Neuronal stem cell (in vitro differentiated cells): ENCODE measurements at regions not wholly inside any gene's neighbourhood (a gene's known extent, or its start where the extent isn't known, plus 50 kb on each side); places are given as distances from the start of the nearest gene placed in this dataset.

ENCODE experiments used
- DNase-seq: peaks from one replicate; pipeline ENCODE4 v3.0.0-alpha.2; 2013; ENCODE audit warnings: low spot score
- H2AFZ ChIP-seq: one replicate; pipeline ENCODE4 v1.6.1; 2013; ENCODE audit warnings: mild to moderate bottlenecking, low read length, inconsistent platforms
- H2AK5ac ChIP-seq: 2 replicates; pipeline ENCODE4 v1.6.1; 2013; ENCODE audit warnings: low read depth, mild to moderate bottlenecking, inconsistent platforms, low read length, moderate library complexity, mixed read lengths
- H2BK120ac ChIP-seq: 2 replicates; pipeline ENCODE4 v1.6.1; 2013; ENCODE audit warnings: low read depth, mild to moderate bottlenecking, inconsistent platforms, low read length, moderate library complexity, mixed read lengths
- H2BK12ac ChIP-seq: one replicate; pipeline ENCODE4 v1.6.1; 2013; ENCODE audit warnings: low read length, inconsistent platforms
- H2BK15ac ChIP-seq: 2 replicates; pipeline ENCODE4 v1.6.1; 2013; ENCODE audit warnings: mild to moderate bottlenecking, low read length, inconsistent platforms, mixed read lengths
- H2BK5ac ChIP-seq: one replicate; pipeline ENCODE4 v1.6.1; 2013; ENCODE audit warnings: inconsistent platforms, mild to moderate bottlenecking, low read length, moderate library complexity
- H3K14ac ChIP-seq: one replicate; pipeline ENCODE4 v1.6.1; 2013; ENCODE audit warnings: low read length, inconsistent platforms
- H3K18ac ChIP-seq: 2 replicates; pipeline ENCODE4 v1.6.1; 2013; ENCODE audit warnings: low read length, inconsistent platforms
- H3K23ac ChIP-seq: 2 replicates; pipeline ENCODE4 v1.6.1; 2013; ENCODE audit warnings: low read depth, mild to moderate bottlenecking, mixed read lengths, low read length, inconsistent platforms; ENCODE audit not compliant: poor library complexity
- H3K27ac ChIP-seq: replicated peaks from 3 replicates; pipeline ENCODE4 v1.5.1; 2013; ENCODE audit warnings: low read length, inconsistent platforms
- H3K27me3 ChIP-seq, 3 experiments: 2 replicates each; pipeline ENCODE4 v1.6.1; 2013; ENCODE audit warnings: low read length in 3 of 3, mild to moderate bottlenecking in 2 of 3, inconsistent platforms in 1 of 3, low read depth in 1 of 3, mixed read lengths in 1 of 3, moderate library complexity in 1 of 3; ENCODE audit not compliant: control insufficient read depth in 3 of 3, insufficient read depth in 3 of 3
- H3K36me3 ChIP-seq, 2 donors: replicated peaks in 1 of 2; 2 replicates each; pipeline ENCODE4 v1.6.1; 2013; ENCODE audit warnings: low read length in 2 of 2; ENCODE audit not compliant: control insufficient read depth in 2 of 2, insufficient read depth in 2 of 2
- H3K4ac ChIP-seq: 2 replicates; pipeline ENCODE4 v1.6.1; 2013; ENCODE audit warnings: inconsistent platforms, mild to moderate bottlenecking, low read length, moderate library complexity
- H3K4me1 ChIP-seq, 2 donors: 1 replicate in 1 of 2; 2 replicates in 1 of 2; pipeline ENCODE4 v1.6.1; 2013; ENCODE audit warnings: low read length in 2 of 2, low read depth in 1 of 2; ENCODE audit not compliant: control insufficient read depth in 2 of 2, insufficient read depth in 1 of 2
- H3K4me2 ChIP-seq: one replicate; pipeline ENCODE4 v1.6.1; 2013; ENCODE audit warnings: mild to moderate bottlenecking, low read length, inconsistent platforms; ENCODE audit not compliant: insufficient read depth, poor library complexity, severe bottlenecking
- H3K4me3 ChIP-seq, 2 donors: 2 replicates each; pipeline ENCODE4 v1.5.1; 2013; ENCODE audit warnings: low read length in 2 of 2, mild to moderate bottlenecking in 2 of 2, inconsistent platforms in 1 of 2, moderate library complexity in 1 of 2
- H3K79me1 ChIP-seq: one replicate; pipeline ENCODE4 v1.6.1; 2013; ENCODE audit warnings: low read depth, mild to moderate bottlenecking, inconsistent platforms, low read length, moderate library complexity
- H3K9ac ChIP-seq: one replicate; pipeline ENCODE4 v1.6.1; 2013; ENCODE audit warnings: mild to moderate bottlenecking, low read depth, low read length, inconsistent platforms; ENCODE audit not compliant: poor library complexity
- H3K9me3 ChIP-seq, 2 donors: replicated peaks in 1 of 2; 2 replicates each; pipeline versions ENCODE3 to v1.6.1; 2013; ENCODE audit warnings: low read length in 2 of 2, mild to moderate bottlenecking in 2 of 2, inconsistent platforms in 1 of 2, low read depth in 1 of 2, mixed read lengths in 1 of 2, moderate library complexity in 1 of 2; ENCODE audit not compliant: control insufficient read depth in 2 of 2, insufficient read depth in 1 of 2
- H4K8ac ChIP-seq: one replicate; pipeline ENCODE4 v1.6.1; 2013; ENCODE audit warnings: low read depth, mild to moderate bottlenecking, inconsistent platforms, low read length, moderate library complexity
- H4K91ac ChIP-seq: one replicate; pipeline ENCODE4 v1.6.1; 2013; ENCODE audit warnings: low read length, low read depth, mild to moderate bottlenecking, inconsistent platforms; ENCODE audit not compliant: poor library complexity
- WGBS, 2 donors: extraction: QIAGEN DNeasy Blood & Tissue Kit; methylation state at CpG; one replicate each; pipeline ENCODE4 v1.1.7; 2013; ENCODE audit warnings: missing lambda C conversion rate in 2 of 2, mixed read lengths in 1 of 2; ENCODE audit not compliant: insufficient read length in 2 of 2, insufficient replicate concordance in 1 of 2; ENCODE audit errors: extremely low coverage in 2 of 2; 5-methylcytosine and 5-hydroxymethylcytosine counted together

GRCh38 chr9:108241384-108242073, 614.3 kb downstream of the ACTL7B start:
- no peak overlapping the region for H2AK5ac ChIP-seq
- H2BK12ac ChIP-seq: no peak overlapping the region
- no peaks in the 10 kb centered on the region for H3K9me3 ChIP-seq
- peak overlapping the region; percentile 58 for H2AFZ ChIP-seq
- no peak overlapping the region for H3K23ac ChIP-seq
- no peak overlapping the region for H3K27ac ChIP-seq
- no peak overlapping the region for H3K4me2 ChIP-seq
- WGBS, 2 donors: no CpG with 5 or more reads among the region's 1 CpG
- peak overlapping the region; percentile 52 for H4K8ac ChIP-seq
- H3K27me3 ChIP-seq: no peaks in the 10 kb centered on the region
- no peak overlapping the region for H3K4ac ChIP-seq
- no peak overlapping the region for H2BK15ac ChIP-seq
- H4K91ac ChIP-seq: no peak overlapping the region
- no peak overlapping the region for H3K14ac ChIP-seq
- H3K79me1 ChIP-seq: no peaks in the 10 kb centered on the region
- no peaks in the 10 kb centered on the region for H3K4me1 ChIP-seq
- no peak overlapping the region for H3K18ac ChIP-seq
- H3K36me3 ChIP-seq: no peaks in the 10 kb centered on the region
- no peak overlapping the region for H2BK5ac ChIP-seq
- no peak overlapping the region for H2BK120ac ChIP-seq
- DNase-seq: peak; percentile 5
- H3K9ac ChIP-seq: no peak overlapping the region
- H3K4me3 ChIP-seq: no peak overlapping the region

GRCh38 chr9:108239696-108240321, 616.0 kb downstream of the ACTL7B start:
- no peaks in the 10 kb centered on the region for H3K79me1 ChIP-seq
- H2BK15ac ChIP-seq: no peak overlapping the region
- DNase-seq: no peak
- H2AFZ ChIP-seq: no peak overlapping the region
- no peaks in the 10 kb centered on the region for H3K4me1 ChIP-seq
- no peak overlapping the region for H4K8ac ChIP-seq
- H3K27me3 ChIP-seq: no peaks in the 10 kb centered on the region
- no peak overlapping the region for H3K9ac ChIP-seq
- no peak overlapping the region for H2BK12ac ChIP-seq
- no peak overlapping the region for H3K27ac ChIP-seq
- H3K36me3 ChIP-seq: no peaks in the 10 kb centered on the region
- H3K18ac ChIP-seq: no peak overlapping the region
- no peak overlapping the region for H4K91ac ChIP-seq
- no peak overlapping the region for H3K23ac ChIP-seq
- no peak overlapping the region for H2BK5ac ChIP-seq
- no peaks in the 10 kb centered on the region for H3K9me3 ChIP-seq
- no peak overlapping the region for H3K4me2 ChIP-seq
- H2AK5ac ChIP-seq: no peak overlapping the region
- H3K14ac ChIP-seq: no peak overlapping the region
- H2BK120ac ChIP-seq: no peak overlapping the region
- WGBS, 2 donors: no CpG with 5 or more reads among the region's 2 CpGs
- H3K4ac ChIP-seq: no peak overlapping the region
- H3K4me3 ChIP-seq: no peak overlapping the region

- no peak for DNase-seq
- H2AK5ac ChIP-seq: no peak overlapping the region
- no CpG with 5 or more reads among the region's 3 CpGs for WGBS, 2 donors
These were observed 620.2 kb downstream of the ACTL7B start for GRCh38 chr9:108235609-108236008.

GRCh38 chr9:108234811-108235210, 621.0 kb downstream of the ACTL7B start:
- H3K9me3 ChIP-seq: no peaks in the 10 kb centered on the region
- H3K79me1 ChIP-seq: no peaks in the 10 kb centered on the region
- H2BK5ac ChIP-seq: no peak overlapping the region
- no peaks in the 10 kb centered on the region for H3K36me3 ChIP-seq
- WGBS, 2 donors: no CpG with 5 or more reads among the region's 5 CpGs
- no peak overlapping the region for H3K18ac ChIP-seq
- no peaks in the 10 kb centered on the region for H3K27me3 ChIP-seq
- no peak overlapping the region for H3K14ac ChIP-seq
- H2AK5ac ChIP-seq: no peak overlapping the region
- H3K4me1 ChIP-seq: no peaks in the 10 kb centered on the region
- H3K4ac ChIP-seq: no peak overlapping the region
- H2BK120ac ChIP-seq: no peak overlapping the region
- H3K23ac ChIP-seq: no peak overlapping the region
- H2BK12ac ChIP-seq: no peak overlapping the region
- no peak overlapping the region for H3K9ac ChIP-seq
- no peak for DNase-seq
- H4K91ac ChIP-seq: no peak overlapping the region
- no peak overlapping the region for H3K27ac ChIP-seq
- H2BK15ac ChIP-seq: no peak overlapping the region
- H3K4me3 ChIP-seq: no peak overlapping the region
- no peak overlapping the region for H2AFZ ChIP-seq
- no peak overlapping the region for H4K8ac ChIP-seq
- no peak overlapping the region for H3K4me2 ChIP-seq

More at GRCh38 chr9:108235609-108236008, 620.2 kb downstream of the ACTL7B start:
- H2BK12ac ChIP-seq: no peak overlapping the region
- no peaks in the 10 kb centered on the region for H3K9me3 ChIP-seq
- H2BK15ac ChIP-seq: no peak overlapping the region
- no peak overlapping the region for H3K4me3 ChIP-seq
- no peaks in the 10 kb centered on the region for H3K27me3 ChIP-seq
- H4K8ac ChIP-seq: no peak overlapping the region
- H2AFZ ChIP-seq: no peak overlapping the region
- H3K9ac ChIP-seq: no peak overlapping the region
- no peak overlapping the region for H3K23ac ChIP-seq
- H3K36me3 ChIP-seq: no peaks in the 10 kb centered on the region
- no peaks in the 10 kb centered on the region for H3K4me1 ChIP-seq
- no peak overlapping the region for H3K4me2 ChIP-seq
- H3K14ac ChIP-seq: no peak overlapping the region
- H3K18ac ChIP-seq: no peak overlapping the region
- H3K79me1 ChIP-seq: no peaks in the 10 kb centered on the region
- no peak overlapping the region for H3K4ac ChIP-seq
- H2BK5ac ChIP-seq: no peak overlapping the region
- no peak overlapping the region for H3K27ac ChIP-seq
- no peak overlapping the region for H4K91ac ChIP-seq
- H2BK120ac ChIP-seq: no peak overlapping the region
